A673 (cell line): ENCODE measurements at regions not wholly inside any gene's neighbourhood (a gene's known extent, or its start where the extent isn't known, plus 50 kb on each side); places are given as distances from the start of the nearest gene placed in this dataset.

Experiments used
- BruUV-seq: library from RNA; stranded (reverse); fragments of 400-500 nt; replicated peaks from 2 replicates; lab custom pipeline; 2021; lab: Mats Ljungman, UMichigan
- CTCF ChIA-PET: fragments of 300-600 bp; sonication (Branson Sonifier 250); formaldehyde crosslinking; loops from one replicate; lab custom pipeline; 2022; ENCODE audit warnings: antibody characterized with exemption; lab: Charles Lee
- POLR2A ChIA-PET: fragments of 300-600 bp; sonication (Branson Sonifier 250); formaldehyde crosslinking; loops from one replicate; lab custom pipeline; 2022; ENCODE audit warnings: antibody characterized with exemption; ENCODE audit not compliant: low non-redundant PET; lab: Charles Lee
- DNase-seq: peaks from one replicate; pipeline ENCODE4 v3.0.0-alpha.2; 2015; ENCODE audit warnings: low spot score
- H3K27ac ChIP-seq: fragments of 200-600 bp; sonication (generic); 2 replicates; pipeline ENCODE4 v1.5.1; 2016; ENCODE audit warnings: mixed run types, low read depth, mild to moderate bottlenecking, mixed read lengths, antibody characterized with exemption, low read length; ENCODE audit not compliant: poor library complexity, severe bottlenecking
- H3K27me3 ChIP-seq: fragments of 200-600 bp; sonication (generic); replicated peaks from 2 replicates; pipeline ENCODE4 v1.6.1; 2017; ENCODE audit warnings: mixed run types, low read depth, mild to moderate bottlenecking, mixed read lengths, antibody characterized with exemption, low read length; ENCODE audit not compliant: insufficient read depth, poor library complexity
- H3K36me3 ChIP-seq: fragments of 200-600 bp; sonication (generic); 2 replicates; pipeline ENCODE4 v1.6.1; 2016; ENCODE audit warnings: mixed run types, mild to moderate bottlenecking, mixed read lengths, antibody characterized with exemption, low read length; ENCODE audit not compliant: insufficient read depth, poor library complexity, severe bottlenecking
- H3K4me1 ChIP-seq: fragments of 200-600 bp; sonication (generic); 2 replicates; pipeline ENCODE4 v1.6.1; 2017; ENCODE audit warnings: mixed run types, mild to moderate bottlenecking, mixed read lengths, antibody characterized with exemption, low read length; ENCODE audit not compliant: insufficient read depth, poor library complexity, severe bottlenecking
- H3K4me3 ChIP-seq: fragments of 200-600 bp; sonication (generic); 2 replicates; pipeline ENCODE4 v1.5.1; 2016; ENCODE audit warnings: low read depth, mixed run types, mild to moderate bottlenecking, mixed read lengths, low read length; ENCODE audit not compliant: poor library complexity, severe bottlenecking
- H3K9me3 ChIP-seq: fragments of 200-600 bp; sonication (generic); 2 replicates; pipeline ENCODE4 v1.6.1; 2016; ENCODE audit warnings: mixed run types, low read depth, mild to moderate bottlenecking, mixed read lengths, antibody characterized with exemption, low read length; ENCODE audit not compliant: poor library complexity, severe bottlenecking
- EZH2 ChIP-seq: fragments of 200-600 bp; sonication (generic); IDR thresholded peaks from 2 replicates; pipeline ENCODE4 v1.6.1; 2017; ENCODE audit warnings: borderline replicate concordance, low read depth, mild to moderate bottlenecking, mixed read lengths, antibody characterized with exemption, low read length; ENCODE audit not compliant: poor library complexity, severe bottlenecking
- intact Hi-C: fragments of 100-400 bp; cut with micrococcal nuclease; formaldehyde crosslinking; loops from one replicate; pipeline ENCODE4 v1.10.0; 2022; ENCODE audit not compliant: unreplicated experiment
- TF ChIP-seq, protein P1 (sequence below): fragments of 300-800, 200-600 bp; sonication (generic); conservative IDR thresholded peaks from 2 replicates; pipeline ENCODE4 v1.5.1; 2017; ENCODE audit warnings: low read depth, mild to moderate bottlenecking, antibody characterized with exemption, low read length, moderate library complexity, mixed read lengths

DNA sequence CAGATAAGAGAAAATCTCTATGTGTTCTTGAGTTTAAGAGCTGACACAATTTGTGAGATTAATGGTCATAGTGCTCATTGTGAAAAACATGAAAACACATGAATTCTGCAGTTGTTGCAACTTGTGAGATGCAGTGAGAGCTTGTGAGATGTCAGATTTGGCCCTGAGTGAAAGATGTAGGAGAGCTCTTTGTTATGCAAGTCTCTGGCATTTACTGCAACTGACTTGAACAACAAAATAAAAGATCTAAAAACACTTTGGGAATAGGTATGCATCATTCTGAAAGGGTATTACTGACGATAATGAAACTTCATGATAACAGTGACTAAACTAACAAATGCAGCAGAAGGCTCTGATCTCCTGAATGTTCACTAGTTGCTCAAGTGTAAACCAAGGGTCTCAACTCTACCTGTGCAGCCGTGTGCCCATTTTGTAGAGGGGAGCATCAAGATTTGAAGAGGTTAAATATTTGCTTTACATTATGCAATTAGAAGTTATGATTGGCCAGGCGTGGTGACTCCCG, 50.8 kb upstream of the SMIM36 start:
- BruUV-seq = no TSS peak
- Histone ChIP-seq H3K9me3 (no peaks in the 10 kb centered on the region), H3K27me3 (no peaks in the 10 kb centered on the region), H3K4me1 (no peaks in the 10 kb centered on the region), H3K36me3 (no peaks in the 10 kb centered on the region), H3K27ac (no peak overlapping the region), H3K4me3 (no peak overlapping the region)
- CTCF ChIA-PET = no interaction called here
- DNase-seq = no peak
- POLR2A ChIA-PET = interaction anchor here (0.6 kb wide), 1 partner anchor 268 kb away, joined by 5 read pairs; no protein-coding TSS in a partner anchor
- TF ChIP-seq EZH2 = no peak
- TF ChIP-seq, protein P1, sequence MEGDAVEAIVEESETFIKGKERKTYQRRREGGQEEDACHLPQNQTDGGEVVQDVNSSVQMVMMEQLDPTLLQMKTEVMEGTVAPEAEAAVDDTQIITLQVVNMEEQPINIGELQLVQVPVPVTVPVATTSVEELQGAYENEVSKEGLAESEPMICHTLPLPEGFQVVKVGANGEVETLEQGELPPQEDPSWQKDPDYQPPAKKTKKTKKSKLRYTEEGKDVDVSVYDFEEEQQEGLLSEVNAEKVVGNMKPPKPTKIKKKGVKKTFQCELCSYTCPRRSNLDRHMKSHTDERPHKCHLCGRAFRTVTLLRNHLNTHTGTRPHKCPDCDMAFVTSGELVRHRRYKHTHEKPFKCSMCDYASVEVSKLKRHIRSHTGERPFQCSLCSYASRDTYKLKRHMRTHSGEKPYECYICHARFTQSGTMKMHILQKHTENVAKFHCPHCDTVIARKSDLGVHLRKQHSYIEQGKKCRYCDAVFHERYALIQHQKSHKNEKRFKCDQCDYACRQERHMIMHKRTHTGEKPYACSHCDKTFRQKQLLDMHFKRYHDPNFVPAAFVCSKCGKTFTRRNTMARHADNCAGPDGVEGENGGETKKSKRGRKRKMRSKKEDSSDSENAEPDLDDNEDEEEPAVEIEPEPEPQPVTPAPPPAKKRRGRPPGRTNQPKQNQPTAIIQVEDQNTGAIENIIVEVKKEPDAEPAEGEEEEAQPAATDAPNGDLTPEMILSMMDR = no peak
- intact Hi-C loops = no loop called here

DNA sequence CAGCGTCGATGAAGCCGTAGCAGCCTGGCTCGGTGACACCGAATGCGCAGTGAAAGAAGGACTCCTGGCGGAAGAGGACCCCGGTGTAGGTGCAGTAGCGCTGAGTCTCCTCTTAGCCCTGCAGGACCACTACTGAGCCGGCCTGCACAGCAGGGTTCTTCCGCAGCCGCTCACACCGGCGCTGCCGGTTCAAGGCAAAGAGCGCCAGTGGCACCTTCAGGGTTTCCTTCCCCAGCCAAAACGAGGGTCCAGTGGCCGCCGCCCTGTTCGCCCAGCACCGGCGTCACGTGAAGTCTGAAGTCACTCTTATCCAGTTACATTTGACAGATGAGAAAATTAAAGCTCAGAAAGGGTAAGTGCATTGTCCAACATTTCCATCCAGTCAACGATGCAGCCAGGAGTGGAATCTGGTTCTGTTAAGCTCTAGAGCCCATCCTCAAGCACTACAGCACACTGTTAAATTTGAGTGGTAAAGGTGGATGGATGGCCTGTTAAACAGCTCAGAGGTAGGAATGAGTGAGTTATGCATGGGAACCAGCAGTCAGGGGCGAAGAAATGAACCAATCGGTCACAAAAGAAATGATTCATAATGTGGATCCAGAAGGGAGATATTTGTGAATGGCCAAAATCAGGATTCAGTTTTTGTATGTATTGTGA, 50.2 kb upstream of the SMIM36 start:
- no peak overlapping the region for H3K27ac ChIP-seq
- POLR2A ChIA-PET = no interaction called here
- no peak overlapping the region for H3K4me3 ChIP-seq
- H3K4me1 ChIP-seq = no peaks in the 10 kb centered on the region
- intact Hi-C loops = no loop called here
- H3K27me3 ChIP-seq = no peaks in the 10 kb centered on the region
- H3K9me3 ChIP-seq = no peaks in the 10 kb centered on the region
- no peak for TF ChIP-seq EZH2
- TF ChIP-seq, protein P1 = no peak
- no peaks in the 10 kb centered on the region for H3K36me3 ChIP-seq
- no TSS peak for BruUV-seq
- no peak for DNase-seq
- CTCF ChIA-PET = no interaction called here
